HG02571 (cell line): ENCODE measurements at regions not wholly inside any gene's neighbourhood (a gene's known extent, or its start where the extent isn't known, plus 50 kb on each side); places are given as distances from the start of the nearest gene placed in this dataset.
"Not testable (repeated sequence)": the region's sequence is repeated elsewhere in the genome, so short reads cannot be mapped to it uniquely, and the experiment has no call there.

Experiments used
- ATAC-seq: cut with Tn5 transposase; IDR thresholded peaks from one replicate; pipeline ENCODE4 v1.9.1; 2021; ENCODE audit warnings: mild to moderate bottlenecking, moderate library complexity; ENCODE audit not compliant: unreplicated experiment

GRCh38 chr10:63773962-63774361, 252.8 kb downstream of the REEP3 start:
- no peak for ATAC-seq

GRCh38 chr10:63780101-63780500, 258.9 kb downstream of the REEP3 start:
- ATAC-seq = no peak

GRCh38 chr10:63781226-63781625, 260.0 kb downstream of the REEP3 start:
- no peak for ATAC-seq

GRCh38 chr10:63783882-63784281, 262.7 kb downstream of the REEP3 start:
- no peak for ATAC-seq

- no peak for ATAC-seq
Observed at GRCh38 chr10:63788152-63788821, 267.1 kb downstream of the REEP3 start.

- no peak for ATAC-seq
Observed at GRCh38 chr10:63795094-63795860, 274.1 kb downstream of the REEP3 start.

- ATAC-seq = no peak
Observed at GRCh38 chr10:63798599-63799498, 277.6 kb downstream of the REEP3 start.

GRCh38 chr10:63799521-63800300, 278.5 kb downstream of the REEP3 start:
- no peak for ATAC-seq

GRCh38 chr10:63801166-63801565, 280.0 kb downstream of the REEP3 start:
- ATAC-seq = no peak

- no peak for ATAC-seq
Observed at GRCh38 chr10:63806330-63806729, 285.1 kb downstream of the REEP3 start.

- no peak for ATAC-seq
Observed at GRCh38 chr10:63812501-63812900, 291.3 kb downstream of the REEP3 start.

GRCh38 chr10:63819753-63820329, 298.6 kb downstream of the REEP3 start:
- ATAC-seq = no peak

- ATAC-seq = no peak
Observed at GRCh38 chr10:63822496-63822895, 301.3 kb downstream of the REEP3 start.

- ATAC-seq = no peak
Observed at GRCh38 chr10:63825111-63825510, 303.9 kb downstream of the REEP3 start.

GRCh38 chr10:63825766-63826165, 304.6 kb downstream of the REEP3 start:
- ATAC-seq = no peak

GRCh38 chr10:63827018-63827417, 305.8 kb downstream of the REEP3 start:
- ATAC-seq = not testable (repeated sequence)

GRCh38 chr10:63829020-63829419, 307.8 kb downstream of the REEP3 start:
- no peak for ATAC-seq

GRCh38 chr10:63829573-63830149, 308.5 kb downstream of the REEP3 start:
- ATAC-seq = no peak

- ATAC-seq = no peak
Observed at GRCh38 chr10:63832686-63833085, 311.5 kb downstream of the REEP3 start.
